IgD-negative memory B cell (primary cell): ENCODE measurements at regions not wholly inside any gene's neighbourhood (a gene's known extent, or its start where the extent isn't known, plus 50 kb on each side); places are given as distances from the start of the nearest gene placed in this dataset.
"Not testable (repeated sequence)": the region's sequence is repeated elsewhere in the genome, so short reads cannot be mapped to it uniquely, and the experiment has no call there.

ENCODE experiments used
- H3K27ac Mint-ChIP-seq, 3 donors: one replicate each; pipeline ENCODE4 v1.8.0; 2020 to 2022; ENCODE audit warnings: mild to moderate bottlenecking in 3 of 3, mixed read lengths in 3 of 3, moderate library complexity in 1 of 3
- H3K27me3 Mint-ChIP-seq: one replicate; pipeline ENCODE4 v1.8.0; 2021; ENCODE audit warnings: mixed read lengths
- H3K36me3 Mint-ChIP-seq: one replicate; pipeline ENCODE4 v1.8.0; 2020; ENCODE audit warnings: mild to moderate bottlenecking, mixed read lengths
- H3K4me1 Mint-ChIP-seq, 3 donors: one replicate each; pipeline ENCODE4 v1.8.0; 2020 to 2022; ENCODE audit warnings: mixed read lengths in 3 of 3, mild to moderate bottlenecking in 1 of 3
- H3K4me3 Mint-ChIP-seq, 4 donors: one replicate each; pipeline ENCODE4 v1.8.0; 2020 to 2022; ENCODE audit warnings: mild to moderate bottlenecking in 4 of 4, mixed read lengths in 4 of 4, moderate library complexity in 3 of 4
- H3K9me3 Mint-ChIP-seq, 3 donors: one replicate each; pipeline ENCODE4 v1.8.0; 2020 to 2021; ENCODE audit warnings: mixed read lengths in 3 of 3, mild to moderate bottlenecking in 1 of 3

DNA sequence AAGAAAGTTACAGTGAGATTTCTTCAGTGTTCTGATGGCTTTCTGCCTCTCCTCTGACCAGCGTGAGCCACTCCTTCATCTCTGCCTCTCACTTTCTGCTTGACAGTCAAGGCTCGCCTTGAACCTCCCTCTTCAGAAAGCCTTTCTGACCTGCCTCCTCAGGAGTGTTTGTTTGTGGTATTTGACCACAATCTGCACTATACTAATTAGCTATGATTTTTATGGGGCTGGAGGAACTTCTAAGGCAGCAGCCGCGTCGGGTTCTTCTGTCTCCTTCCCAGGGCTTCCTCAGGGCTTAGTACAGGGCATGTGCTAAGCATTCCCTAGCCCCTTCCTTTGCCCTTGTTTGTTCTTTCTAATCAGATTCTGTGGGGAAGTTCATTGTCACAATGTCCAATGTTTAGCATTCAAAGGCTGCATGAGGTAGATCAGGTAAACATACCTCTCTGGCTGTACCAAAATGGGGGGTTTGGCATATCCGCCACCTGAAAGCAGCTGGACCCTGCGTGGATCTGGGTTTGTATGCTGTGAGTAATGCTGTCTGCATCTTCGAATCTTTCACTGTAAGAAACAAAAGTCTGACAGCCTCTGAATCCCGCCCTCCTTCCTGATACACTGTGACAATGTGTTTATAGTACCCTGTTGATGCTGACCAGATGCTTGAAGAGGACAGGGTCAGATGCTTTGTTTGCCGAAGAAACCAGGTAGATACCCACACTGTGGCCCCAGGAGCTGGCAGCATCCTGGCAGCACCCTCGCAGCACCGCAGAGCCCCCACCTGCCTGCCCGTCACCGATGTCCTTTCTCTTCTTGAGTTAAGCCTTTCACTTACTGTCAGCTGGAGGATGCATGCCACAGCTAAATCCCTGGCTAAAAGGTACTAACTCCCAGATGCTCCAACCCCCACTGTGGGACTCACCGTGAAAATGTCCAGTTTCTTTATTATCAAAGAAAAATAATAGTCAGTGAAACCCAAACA lies 260.8 kb upstream of the HDAC4 start:
- H3K27me3 Mint-ChIP-seq: peaks cover 28% of the 10 kb centered on the region
- H3K9me3 Mint-ChIP-seq: no peaks in the 10 kb centered on the region
- no peaks in the 10 kb centered on the region for H3K4me1 Mint-ChIP-seq
- H3K4me3 Mint-ChIP-seq: no peak overlapping the region
- H3K36me3 Mint-ChIP-seq: no peaks in the 10 kb centered on the region
- no peak overlapping the region for H3K27ac Mint-ChIP-seq

DNA sequence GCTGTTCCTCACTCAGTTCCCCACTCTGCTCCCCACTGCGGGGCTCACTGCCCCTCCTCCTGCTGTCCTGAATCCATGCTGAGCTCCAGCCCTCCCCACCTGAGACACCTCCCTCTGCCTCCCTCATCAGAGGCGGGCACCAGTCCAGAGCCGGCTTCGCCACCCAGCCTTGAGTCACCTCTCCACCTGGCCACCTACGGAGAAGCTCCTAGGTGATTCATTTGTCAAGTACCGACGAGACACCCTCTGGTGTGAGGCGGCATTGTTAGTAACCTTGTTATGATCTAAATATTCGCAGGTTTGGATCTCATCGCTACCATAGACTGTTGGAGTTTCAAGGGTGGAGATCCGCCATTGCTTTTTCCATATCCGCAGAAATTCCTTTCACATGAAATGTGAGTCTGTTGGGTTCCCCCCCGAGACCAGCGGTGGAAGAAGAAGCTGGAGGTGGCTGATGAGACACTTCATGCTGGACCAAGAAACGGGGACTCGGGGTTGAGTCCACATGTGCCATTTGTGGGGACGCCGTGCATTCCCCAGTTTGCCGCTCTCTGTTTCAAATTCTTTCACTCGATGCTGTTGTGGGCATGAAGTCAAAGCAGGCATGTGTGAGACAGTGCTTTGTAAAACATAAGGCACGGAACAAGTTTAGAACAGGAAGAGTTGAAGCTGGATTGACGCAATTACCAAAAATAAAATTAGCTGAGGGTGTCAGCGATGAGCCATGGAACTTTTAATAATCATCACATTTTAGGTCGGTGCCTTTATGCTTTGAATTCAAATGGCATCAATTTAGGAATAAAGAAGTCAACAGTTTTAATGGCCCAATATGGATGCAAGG lies 259.8 kb upstream of the HDAC4 start:
- Mint-ChIP-seq H3K4me1 (no peaks in the 10 kb centered on the region), H3K36me3 (no peaks in the 10 kb centered on the region), H3K9me3 (no peaks in the 10 kb centered on the region), H3K27me3 (peaks cover 29% of the 10 kb centered on the region), H3K4me3 (no peak overlapping the region), H3K27ac (no peak overlapping the region)

- no peaks in the 10 kb centered on the region for H3K36me3 Mint-ChIP-seq
- no peak overlapping the region for H3K27ac Mint-ChIP-seq
- no peaks in the 10 kb centered on the region for H3K4me1 Mint-ChIP-seq
- peaks cover 25% of the 10 kb centered on the region for H3K27me3 Mint-ChIP-seq
- H3K4me3 Mint-ChIP-seq: no peak overlapping the region
- no peaks in the 10 kb centered on the region for H3K9me3 Mint-ChIP-seq
These were observed 257.2 kb upstream of the HDAC4 start for GRCh38 chr2:239657992-239658391.

DNA sequence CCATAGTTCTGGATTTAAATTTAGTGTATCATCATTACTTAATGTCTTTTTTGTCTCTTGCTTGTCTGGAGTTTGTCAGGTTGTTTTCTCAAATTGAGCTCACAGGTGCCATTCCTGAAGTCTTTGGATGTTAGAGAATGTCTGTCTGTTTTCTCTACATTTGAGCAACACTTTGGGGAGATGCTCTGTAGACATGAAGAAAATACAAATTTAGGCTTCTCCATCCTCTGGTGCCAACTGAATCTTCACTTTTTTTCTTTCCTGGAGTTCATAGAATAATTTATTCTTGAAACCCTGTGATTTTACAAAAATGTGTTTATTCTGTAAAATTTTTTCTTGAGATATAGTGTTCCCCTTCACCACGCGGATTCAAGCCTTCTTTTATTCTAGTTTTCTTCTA lies 256.4 kb upstream of the HDAC4 start:
- no peaks in the 10 kb centered on the region for H3K9me3 Mint-ChIP-seq
- H3K27me3 Mint-ChIP-seq: peaks cover 18% of the 10 kb centered on the region
- no peak overlapping the region for H3K27ac Mint-ChIP-seq
- H3K4me3 Mint-ChIP-seq: peak overlapping the region in 1 of 4 donors; percentile 9
- H3K4me1 Mint-ChIP-seq: no peaks in the 10 kb centered on the region
- H3K36me3 Mint-ChIP-seq: no peaks in the 10 kb centered on the region

DNA sequence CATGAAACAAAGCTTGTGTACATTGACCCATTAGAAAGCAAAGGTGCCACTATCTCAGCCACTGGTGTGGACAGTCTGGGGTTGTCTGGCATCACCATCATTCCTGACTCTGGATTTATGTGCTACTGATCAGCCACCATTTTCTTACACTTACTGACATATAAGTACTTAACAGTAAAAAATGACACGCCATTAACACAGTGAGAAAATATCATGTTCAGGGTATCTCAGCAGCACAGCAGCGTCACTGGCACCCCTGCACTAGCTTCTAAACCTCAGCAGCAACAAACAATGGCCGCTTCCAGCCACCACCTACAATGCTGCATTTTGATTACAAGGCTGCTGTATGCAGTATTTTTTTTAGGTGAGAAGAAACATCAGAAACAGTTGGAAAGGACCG lies 253.4 kb upstream of the HDAC4 start:
- Mint-ChIP-seq H3K4me1 (no peaks in the 10 kb centered on the region), H3K27me3 (peaks cover 5% of the 10 kb centered on the region), H3K9me3 (peaks cover 0 to 4% (median 3%) of the 10 kb centered on the region in 3 donors), H3K36me3 (no peaks in the 10 kb centered on the region), H3K27ac (no peak overlapping the region), H3K4me3 (no peak overlapping the region)

DNA sequence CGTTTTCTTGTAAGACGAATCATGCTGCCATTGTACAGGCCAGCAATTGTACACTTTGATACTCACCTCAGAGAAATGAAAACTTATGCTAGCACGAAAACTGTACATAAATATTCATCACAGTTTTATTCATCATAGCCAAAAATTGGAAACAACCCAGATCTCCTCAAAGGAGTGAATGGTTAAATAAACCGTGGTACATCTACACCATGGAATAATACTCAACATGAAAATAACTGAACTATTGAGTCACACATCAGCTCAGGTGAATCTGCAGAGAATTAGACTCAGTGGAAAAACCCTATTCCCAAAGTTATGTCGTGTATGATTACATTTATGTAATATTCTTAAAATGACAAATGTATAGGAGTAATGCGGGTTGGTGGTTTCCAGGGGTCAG lies 251.0 kb upstream of the HDAC4 start:
- Mint-ChIP-seq H3K4me1 (no peaks in the 10 kb centered on the region), H3K27ac (no peak overlapping the region), H3K4me3 (no peak overlapping the region), H3K27me3 (peaks cover 11% of the 10 kb centered on the region), H3K36me3 (no peaks in the 10 kb centered on the region), H3K9me3 (peaks cover 0 to 4% (median 3%) of the 10 kb centered on the region in 3 donors)

GRCh38 chr2:239650674-239651073 lies 249.9 kb upstream of the HDAC4 start:
- peaks cover 14% of the 10 kb centered on the region for H3K27me3 Mint-ChIP-seq
- H3K36me3 Mint-ChIP-seq: no peaks in the 10 kb centered on the region
- no peak overlapping the region for H3K27ac Mint-ChIP-seq
- peaks cover 0 to 4% (median 3%) of the 10 kb centered on the region in 3 donors for H3K9me3 Mint-ChIP-seq
- H3K4me3 Mint-ChIP-seq: no peak overlapping the region
- no peaks in the 10 kb centered on the region for H3K4me1 Mint-ChIP-seq

DNA sequence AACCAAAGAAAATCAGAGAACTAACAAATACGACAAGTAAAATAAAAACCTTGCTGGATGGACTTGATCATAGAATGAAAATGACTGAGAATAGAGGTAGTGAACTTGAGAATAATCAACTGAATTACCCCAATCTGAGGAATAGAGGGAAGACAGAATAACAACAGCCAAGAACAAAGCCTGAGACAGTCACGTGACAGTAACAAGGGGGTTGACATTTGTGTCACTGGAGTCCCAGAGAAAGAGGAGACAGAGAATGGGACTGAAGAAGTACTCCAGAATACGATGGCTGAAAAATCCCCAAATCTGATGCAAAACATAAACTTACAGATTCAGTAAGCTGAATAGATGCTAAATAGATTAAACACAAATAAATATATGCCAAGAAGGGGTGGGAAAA lies 248.5 kb upstream of the HDAC4 start:
- Mint-ChIP-seq H3K4me3 (peak overlapping the region in 1 of 4 donors; percentile 51), H3K9me3 (peaks cover 0 to 4% (median 3%) of the 10 kb centered on the region in 3 donors), H3K4me1 (peaks cover 0 to 2% (median 0%) of the 10 kb centered on the region in 3 donors), H3K27ac (no peak overlapping the region), H3K36me3 (no peaks in the 10 kb centered on the region), H3K27me3 (peaks cover 14% of the 10 kb centered on the region)

DNA sequence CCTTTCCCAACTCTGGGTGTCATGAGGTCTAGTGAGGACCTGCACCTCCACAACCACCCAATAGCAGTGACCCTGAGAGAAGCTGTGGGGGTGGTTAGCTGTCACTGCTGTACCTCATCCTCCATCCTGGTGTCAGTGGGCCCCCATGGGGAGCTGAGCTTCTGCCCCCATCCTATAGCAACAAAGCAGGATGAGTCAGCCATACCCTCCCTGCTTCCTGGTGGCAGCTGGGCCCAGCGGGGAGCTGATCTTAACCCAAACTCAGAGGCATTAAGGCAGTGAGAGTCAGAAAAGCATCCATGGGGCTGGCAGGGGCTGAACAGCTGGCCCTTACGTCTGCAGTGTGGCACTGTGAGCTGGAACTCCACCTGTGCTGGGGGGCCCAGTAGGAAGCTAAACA lies 247.8 kb upstream of the HDAC4 start:
- peaks cover 0 to 2% (median 0%) of the 10 kb centered on the region in 3 donors for H3K4me1 Mint-ChIP-seq
- H3K27me3 Mint-ChIP-seq: peaks cover 14% of the 10 kb centered on the region
- no peak overlapping the region for H3K27ac Mint-ChIP-seq
- H3K36me3 Mint-ChIP-seq: no peaks in the 10 kb centered on the region
- peaks cover 0 to 4% (median 3%) of the 10 kb centered on the region in 3 donors for H3K9me3 Mint-ChIP-seq
- H3K4me3 Mint-ChIP-seq: no peak overlapping the region

DNA sequence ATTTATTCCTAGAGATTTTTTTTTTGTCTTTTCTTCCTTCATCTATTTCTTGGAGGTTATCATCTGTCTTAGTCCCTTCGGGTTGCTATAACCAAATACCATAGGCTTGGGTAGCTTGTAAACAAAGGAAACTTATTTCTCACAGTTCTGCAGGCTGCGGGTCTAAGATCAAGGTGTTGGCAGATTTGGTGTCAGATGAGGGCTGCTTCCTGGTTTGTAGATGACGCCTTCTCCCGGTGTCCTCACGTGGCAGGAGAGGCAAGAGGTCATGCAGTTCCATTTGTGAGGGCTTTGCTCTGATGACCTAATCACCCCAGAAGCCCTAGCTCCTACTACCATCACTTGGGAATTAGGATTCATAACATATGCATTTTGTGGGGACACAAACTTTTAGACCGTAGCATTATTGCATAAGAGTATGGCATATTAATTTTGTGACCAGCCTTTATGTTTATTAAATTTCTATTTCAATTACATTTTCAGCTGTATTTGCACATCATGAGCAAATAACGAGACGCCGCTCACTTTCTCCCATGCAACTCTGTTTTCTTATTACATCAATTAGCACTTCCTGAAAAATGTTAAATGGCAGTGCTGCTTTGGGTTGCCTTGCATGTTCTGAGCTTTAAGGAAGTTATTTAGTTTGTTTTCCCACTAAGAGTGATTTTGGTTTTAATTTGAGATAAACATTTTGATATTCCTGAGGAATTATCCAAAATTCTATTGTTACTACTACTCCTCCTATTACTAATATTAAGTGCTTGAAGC lies 246.4 kb upstream of the HDAC4 start:
- Mint-ChIP-seq H3K9me3 (peaks cover 0 to 4% (median 3%) of the 10 kb centered on the region in 3 donors), H3K4me3 (no peak overlapping the region), H3K36me3 (no peaks in the 10 kb centered on the region), H3K27ac (no peak overlapping the region), H3K27me3 (peaks cover 14% of the 10 kb centered on the region), H3K4me1 (peaks cover 0 to 2% (median 0%) of the 10 kb centered on the region in 3 donors)

DNA sequence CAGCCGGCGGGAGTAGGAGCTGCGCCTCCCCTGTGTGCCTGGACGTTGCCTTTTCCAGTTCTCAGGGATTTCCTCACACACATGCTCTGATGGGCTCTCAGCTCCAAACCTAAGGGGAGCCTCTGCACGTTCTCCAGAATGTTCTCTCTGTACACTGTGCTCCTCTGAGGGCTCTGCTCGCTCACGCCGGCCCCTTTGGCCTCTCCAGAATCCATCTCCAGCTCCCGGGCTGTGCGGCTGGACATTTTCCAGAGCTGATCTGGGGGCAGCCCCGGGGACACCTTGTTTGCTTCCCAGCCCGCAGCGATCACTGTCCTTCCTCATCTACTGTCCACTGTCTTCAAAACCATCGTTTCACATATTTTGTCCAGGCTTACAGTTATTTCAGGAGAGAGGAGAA lies 245.4 kb upstream of the HDAC4 start:
- peaks cover 14% of the 10 kb centered on the region for H3K27me3 Mint-ChIP-seq
- no peak overlapping the region for H3K4me3 Mint-ChIP-seq
- H3K4me1 Mint-ChIP-seq: peaks cover 0 to 2% (median 0%) of the 10 kb centered on the region in 3 donors
- H3K36me3 Mint-ChIP-seq: no peaks in the 10 kb centered on the region
- H3K9me3 Mint-ChIP-seq: peaks cover 0 to 3% (median 0%) of the 10 kb centered on the region in 3 donors
- H3K27ac Mint-ChIP-seq: no peak overlapping the region

DNA sequence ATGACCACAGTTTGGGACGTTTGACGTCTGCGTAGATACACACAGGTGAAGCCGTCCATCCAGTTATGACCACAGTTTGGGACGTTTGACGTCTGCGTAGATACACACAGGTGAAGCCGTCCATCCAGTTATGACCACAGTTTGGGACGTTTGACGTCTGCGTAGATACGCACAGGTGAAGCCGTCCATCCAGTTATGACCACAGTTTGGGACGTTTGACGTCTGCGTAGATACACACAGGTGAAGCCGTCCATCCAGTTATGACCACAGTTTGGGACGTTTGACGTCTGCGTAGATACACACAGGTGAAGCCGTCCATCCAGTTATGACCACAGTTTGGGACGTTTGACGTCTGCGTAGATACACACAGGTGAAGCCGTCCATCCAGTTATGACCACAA lies 243.8 kb upstream of the HDAC4 start:
- H3K27ac Mint-ChIP-seq, H3K36me3 Mint-ChIP-seq, H3K9me3 Mint-ChIP-seq, H3K4me1 Mint-ChIP-seq, H3K4me3 Mint-ChIP-seq: not testable (repeated sequence)
- H3K27me3 Mint-ChIP-seq: peaks cover 14% of the 10 kb centered on the region

- H3K9me3 Mint-ChIP-seq: no peaks in the 10 kb centered on the region
- peaks cover 0 to 2% (median 0%) of the 10 kb centered on the region in 3 donors for H3K4me1 Mint-ChIP-seq
- H3K27me3 Mint-ChIP-seq: peaks cover 10% of the 10 kb centered on the region
- no peak overlapping the region for H3K27ac Mint-ChIP-seq
- H3K4me3 Mint-ChIP-seq: no peak overlapping the region
- H3K36me3 Mint-ChIP-seq: no peaks in the 10 kb centered on the region
These were observed 243.2 kb upstream of the HDAC4 start for GRCh38 chr2:239644011-239644410.

GRCh38 chr2:239642406-239643004 lies 241.7 kb upstream of the HDAC4 start:
- no peaks in the 10 kb centered on the region for H3K9me3 Mint-ChIP-seq
- H3K27ac Mint-ChIP-seq: no peak overlapping the region
- H3K4me1 Mint-ChIP-seq: peaks cover 0 to 2% (median 0%) of the 10 kb centered on the region in 3 donors
- no peaks in the 10 kb centered on the region for H3K36me3 Mint-ChIP-seq
- H3K4me3 Mint-ChIP-seq: no peak overlapping the region
- peaks cover 10% of the 10 kb centered on the region for H3K27me3 Mint-ChIP-seq
